OCI-LY1 (cell line): ENCODE measurements at regions not wholly inside any gene's neighbourhood (a gene's known extent, or its start where the extent isn't known, plus 50 kb on each side); places are given as distances from the start of the nearest gene placed in this dataset.

ENCODE experiments used
- H2AFZ ChIP-seq: fragments of 200-600 bp; sonication (generic), shearing (Covaris generic); 2 replicates; pipeline ENCODE4 v1.6.0; 2014; ENCODE audit warnings: antibody characterized with exemption, mild to moderate bottlenecking, low read length
- H3F3A ChIP-seq: fragments of 200-600 bp; sonication (generic), shearing (Covaris generic); 2 replicates; pipeline ENCODE4 v1.6.0; 2014; ENCODE audit warnings: mild to moderate bottlenecking, antibody characterized with exemption, low read length, moderate library complexity; ENCODE audit not compliant: insufficient read depth
- H3K27ac ChIP-seq: fragments of 200-600 bp; sonication (generic); 2 replicates; pipeline ENCODE4 v1.5.1; 2014; ENCODE audit warnings: low read length, mixed run types, mild to moderate bottlenecking, low read depth; ENCODE audit not compliant: poor library complexity, severe bottlenecking
- H3K27me3 ChIP-seq: fragments of 200-600 bp; sonication (generic); 2 replicates; pipeline ENCODE4 v1.6.0; 2014; ENCODE audit warnings: antibody characterized with exemption, mild to moderate bottlenecking, low read length, moderate library complexity; ENCODE audit not compliant: insufficient read depth
- H3K36me3 ChIP-seq: fragments of 200-600 bp; sonication (generic); 2 replicates; pipeline ENCODE4 v1.6.1; 2014; ENCODE audit warnings: mild to moderate bottlenecking, antibody characterized with exemption, low read length, moderate library complexity, mixed read lengths; ENCODE audit not compliant: insufficient read depth
- H3K4me1 ChIP-seq: fragments of 200-600 bp; sonication (generic); 2 replicates; pipeline ENCODE4 v1.5.1; 2014; ENCODE audit warnings: mild to moderate bottlenecking, low read length, moderate library complexity; ENCODE audit not compliant: insufficient read depth, severe bottlenecking
- H3K4me2 ChIP-seq: fragments of 200-600 bp; sonication (generic), shearing (Covaris generic); 2 replicates; pipeline ENCODE4 v1.6.1; 2014; ENCODE audit warnings: low read length
- H3K4me3 ChIP-seq: fragments of 200-600 bp; sonication (generic); 2 replicates; pipeline ENCODE4 v1.5.1; 2014; ENCODE audit warnings: low read length, low read depth, mild to moderate bottlenecking, mixed read lengths; ENCODE audit not compliant: poor library complexity, severe bottlenecking
- H3K79me2 ChIP-seq: fragments of 200-600 bp; shearing (Covaris generic); 2 replicates; pipeline ENCODE4 v1.6.1; 2016; ENCODE audit warnings: mixed run types, low read length, mixed read lengths; ENCODE audit not compliant: insufficient read depth
- H3K9ac ChIP-seq: fragments of 200-600 bp; sonication (generic), shearing (Covaris generic); 2 replicates; pipeline ENCODE4 v1.6.1; 2014; ENCODE audit warnings: mild to moderate bottlenecking, low read length, mixed read lengths
- H3K9me2 ChIP-seq: fragments of 200-600 bp; sonication (generic), shearing (Covaris generic); 2 replicates; pipeline ENCODE4 v1.6.1; 2014; ENCODE audit warnings: low read depth, mild to moderate bottlenecking, low read length, mixed read lengths
- H3K9me3 ChIP-seq: fragments of 200-600 bp; shearing (Covaris generic); 2 replicates; pipeline ENCODE4 v1.6.1; 2014; ENCODE audit warnings: low read length, mixed read lengths
- H4K20me1 ChIP-seq: fragments of 200-600 bp; sonication (generic), shearing (Covaris generic); 2 replicates; pipeline ENCODE4 v1.6.0; 2016; ENCODE audit warnings: mild to moderate bottlenecking, low read length; ENCODE audit not compliant: insufficient read depth
- EZH2 ChIP-seq: fragments of 200-600 bp; sonication (generic), shearing (Covaris generic); IDR thresholded peaks from 2 replicates; pipeline ENCODE4 v1.8.0; 2017; ENCODE audit warnings: borderline replicate concordance, mixed run types, mild to moderate bottlenecking, antibody characterized with exemption, low read length, moderate library complexity, mixed read lengths
- TF ChIP-seq, protein P1 (sequence below): fragments of 200-600 bp; sonication (generic), shearing (Covaris generic); IDR thresholded peaks from 2 replicates; pipeline ENCODE4 v1.5.1; 2017; ENCODE audit warnings: mild to moderate bottlenecking, antibody characterized with exemption, low read length, moderate library complexity, mixed read lengths

DNA sequence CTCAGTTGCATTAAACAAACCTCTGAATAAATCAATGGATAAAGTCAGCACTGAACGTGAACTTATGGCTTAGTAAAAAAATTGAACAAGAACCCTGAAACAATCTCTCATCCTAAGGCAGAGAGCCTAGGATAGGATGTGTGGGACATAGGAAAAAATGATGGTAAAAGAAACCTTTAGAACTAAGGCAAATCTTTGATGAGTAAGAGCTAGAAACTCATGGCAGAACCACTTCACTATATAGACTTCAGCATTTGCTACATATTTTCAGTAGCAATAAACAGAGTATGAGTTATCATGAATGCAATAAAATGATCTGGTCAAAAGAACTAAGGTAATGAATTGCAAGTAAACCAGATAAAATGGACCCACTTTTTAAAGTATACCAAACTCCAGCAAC is 725.8 kb upstream of the DPPA4 start:
- H3K4me3 ChIP-seq: no peak overlapping the region
- no peak overlapping the region for H3K27ac ChIP-seq
- no peak overlapping the region for H3K4me2 ChIP-seq
- H2AFZ ChIP-seq: no peak overlapping the region
- H3K79me2 ChIP-seq: no peaks in the 10 kb centered on the region
- H3K9me3 ChIP-seq: no peaks in the 10 kb centered on the region
- H3K27me3 ChIP-seq: no peaks in the 10 kb centered on the region
- no peaks in the 10 kb centered on the region for H3K36me3 ChIP-seq
- H4K20me1 ChIP-seq: no peaks in the 10 kb centered on the region
- no peak overlapping the region for H3K9ac ChIP-seq
- no peaks in the 10 kb centered on the region for H3K4me1 ChIP-seq
- no peak for TF ChIP-seq EZH2
- TF ChIP-seq, protein P1, sequence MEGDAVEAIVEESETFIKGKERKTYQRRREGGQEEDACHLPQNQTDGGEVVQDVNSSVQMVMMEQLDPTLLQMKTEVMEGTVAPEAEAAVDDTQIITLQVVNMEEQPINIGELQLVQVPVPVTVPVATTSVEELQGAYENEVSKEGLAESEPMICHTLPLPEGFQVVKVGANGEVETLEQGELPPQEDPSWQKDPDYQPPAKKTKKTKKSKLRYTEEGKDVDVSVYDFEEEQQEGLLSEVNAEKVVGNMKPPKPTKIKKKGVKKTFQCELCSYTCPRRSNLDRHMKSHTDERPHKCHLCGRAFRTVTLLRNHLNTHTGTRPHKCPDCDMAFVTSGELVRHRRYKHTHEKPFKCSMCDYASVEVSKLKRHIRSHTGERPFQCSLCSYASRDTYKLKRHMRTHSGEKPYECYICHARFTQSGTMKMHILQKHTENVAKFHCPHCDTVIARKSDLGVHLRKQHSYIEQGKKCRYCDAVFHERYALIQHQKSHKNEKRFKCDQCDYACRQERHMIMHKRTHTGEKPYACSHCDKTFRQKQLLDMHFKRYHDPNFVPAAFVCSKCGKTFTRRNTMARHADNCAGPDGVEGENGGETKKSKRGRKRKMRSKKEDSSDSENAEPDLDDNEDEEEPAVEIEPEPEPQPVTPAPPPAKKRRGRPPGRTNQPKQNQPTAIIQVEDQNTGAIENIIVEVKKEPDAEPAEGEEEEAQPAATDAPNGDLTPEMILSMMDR: no peak
- no peaks in the 10 kb centered on the region for H3K9me2 ChIP-seq
- no peaks in the 10 kb centered on the region for H3F3A ChIP-seq

DNA sequence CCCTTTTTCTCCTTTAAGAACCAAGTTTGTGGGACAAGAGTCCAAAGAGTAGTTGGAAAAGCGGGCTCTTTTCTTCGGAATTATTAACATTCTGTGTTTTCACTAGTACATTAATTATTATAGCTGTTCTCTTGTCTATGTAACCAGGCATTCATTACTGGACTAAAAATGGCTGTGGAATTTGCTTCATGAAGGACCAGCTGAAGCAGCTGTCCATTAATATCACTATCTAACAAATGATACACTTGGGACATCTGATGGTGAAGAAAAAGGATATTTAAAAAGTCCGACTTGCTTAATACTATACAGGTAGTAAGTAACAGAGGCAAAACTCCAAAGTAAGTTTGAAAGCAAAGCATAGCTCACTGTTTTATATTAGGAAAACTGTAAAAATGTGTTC is 728.9 kb upstream of the DPPA4 start:
- TF ChIP-seq, protein P1: no peak
- TF ChIP-seq EZH2: no peak
- no peaks in the 10 kb centered on the region for H3K9me2 ChIP-seq
- no peaks in the 10 kb centered on the region for H3K4me1 ChIP-seq

DNA sequence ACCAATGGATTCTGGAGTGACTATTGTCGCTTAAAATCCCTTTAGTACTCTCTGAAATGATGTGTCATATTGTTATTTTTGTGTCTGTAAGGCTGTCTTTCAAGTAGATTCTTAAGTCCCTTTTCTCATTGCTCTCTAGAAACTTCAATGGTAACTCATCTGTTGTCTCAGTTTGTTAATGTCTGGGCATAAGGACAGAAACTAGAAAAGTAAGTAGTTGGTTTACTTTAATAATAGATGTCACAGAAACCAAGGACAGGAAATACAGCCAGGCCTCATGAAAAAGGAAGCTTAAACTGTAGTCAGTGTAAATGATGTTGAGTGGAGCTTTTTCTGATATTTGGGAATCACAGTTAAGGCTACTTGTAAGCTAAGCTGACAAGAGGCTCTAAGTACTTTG is 730.2 kb upstream of the DPPA4 start:
- H3K36me3 ChIP-seq: no peaks in the 10 kb centered on the region
- H3K9ac ChIP-seq: no peak overlapping the region
- no peaks in the 10 kb centered on the region for H3K4me1 ChIP-seq
- TF ChIP-seq, protein P1: no peak
- no peak for TF ChIP-seq EZH2
- no peaks in the 10 kb centered on the region for H4K20me1 ChIP-seq
- H3K79me2 ChIP-seq: no peaks in the 10 kb centered on the region
- no peaks in the 10 kb centered on the region for H3K9me3 ChIP-seq
- H2AFZ ChIP-seq: no peak overlapping the region
- no peaks in the 10 kb centered on the region for H3F3A ChIP-seq
- H3K4me2 ChIP-seq: no peak overlapping the region
- H3K27me3 ChIP-seq: no peaks in the 10 kb centered on the region
- H3K27ac ChIP-seq: no peak overlapping the region
- H3K9me2 ChIP-seq: no peaks in the 10 kb centered on the region
- H3K4me3 ChIP-seq: no peak overlapping the region

More for the DNA sequence above, 728.9 kb upstream of the DPPA4 start:
- Histone ChIP-seq H3K79me2 (no peaks in the 10 kb centered on the region), H3K27me3 (no peaks in the 10 kb centered on the region), H3F3A (no peaks in the 10 kb centered on the region), H3K4me3 (no peak overlapping the region), H3K4me2 (no peak overlapping the region), H3K36me3 (no peaks in the 10 kb centered on the region), H2AFZ (no peak overlapping the region), H3K27ac (no peak overlapping the region), H3K9ac (no peak overlapping the region), H3K9me3 (no peaks in the 10 kb centered on the region), H4K20me1 (no peaks in the 10 kb centered on the region)
